ENCODE measurements at regions not wholly inside any gene's neighbourhood (a gene's known extent, or its start where the extent isn't known, plus 50 kb on each side); places are given as distances from the start of the nearest gene placed in this dataset.

- DNase-seq = no peak
- ATAC-seq = no peak
- intact Hi-C loops (cut with DNase I, micrococcal nuclease) = no loop called here
- Histone ChIP-seq H3K9me3 (peaks cover 16% of the 10 kb centered on the region), H3K36me3 (ENCODE audit: low read depth) (no peaks in the 10 kb centered on the region), H3K4me1 (ENCODE audit: low read depth) (no peaks in the 10 kb centered on the region), H3K4me3 (no peak overlapping the region)
- TF ChIP-seq, protein P1, sequence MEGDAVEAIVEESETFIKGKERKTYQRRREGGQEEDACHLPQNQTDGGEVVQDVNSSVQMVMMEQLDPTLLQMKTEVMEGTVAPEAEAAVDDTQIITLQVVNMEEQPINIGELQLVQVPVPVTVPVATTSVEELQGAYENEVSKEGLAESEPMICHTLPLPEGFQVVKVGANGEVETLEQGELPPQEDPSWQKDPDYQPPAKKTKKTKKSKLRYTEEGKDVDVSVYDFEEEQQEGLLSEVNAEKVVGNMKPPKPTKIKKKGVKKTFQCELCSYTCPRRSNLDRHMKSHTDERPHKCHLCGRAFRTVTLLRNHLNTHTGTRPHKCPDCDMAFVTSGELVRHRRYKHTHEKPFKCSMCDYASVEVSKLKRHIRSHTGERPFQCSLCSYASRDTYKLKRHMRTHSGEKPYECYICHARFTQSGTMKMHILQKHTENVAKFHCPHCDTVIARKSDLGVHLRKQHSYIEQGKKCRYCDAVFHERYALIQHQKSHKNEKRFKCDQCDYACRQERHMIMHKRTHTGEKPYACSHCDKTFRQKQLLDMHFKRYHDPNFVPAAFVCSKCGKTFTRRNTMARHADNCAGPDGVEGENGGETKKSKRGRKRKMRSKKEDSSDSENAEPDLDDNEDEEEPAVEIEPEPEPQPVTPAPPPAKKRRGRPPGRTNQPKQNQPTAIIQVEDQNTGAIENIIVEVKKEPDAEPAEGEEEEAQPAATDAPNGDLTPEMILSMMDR (IDR thresholded peaks at IDR 0.05) = no peak
These were observed 966.6 kb upstream of the SEL1L start for GRCh38 chr14:82500222-82500621.

DNA sequence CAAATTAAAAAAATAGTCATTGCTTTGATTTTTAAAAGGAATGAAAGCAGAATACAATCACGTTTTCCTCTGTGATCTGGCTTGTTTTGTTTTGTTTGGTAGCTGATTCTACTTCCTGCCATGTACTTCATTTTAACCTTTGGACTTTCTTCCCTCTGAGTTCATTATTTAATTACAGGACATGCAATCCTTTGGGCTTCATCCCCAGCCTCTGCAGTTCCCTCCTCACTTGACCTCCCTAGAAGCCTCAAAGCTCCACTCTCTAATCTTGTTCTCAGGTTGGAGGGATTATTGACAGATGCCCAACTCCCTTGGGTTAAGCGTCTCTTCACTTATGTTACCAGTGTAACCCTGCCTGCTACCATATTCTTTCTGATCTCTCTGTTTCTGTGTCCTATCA lies 967.9 kb upstream of the SEL1L start:
- Histone ChIP-seq H3K36me3 (ENCODE audit: low read depth) (no peaks in the 10 kb centered on the region), H3K9me3 (peaks cover 25% of the 10 kb centered on the region), H3K4me3 (no peak overlapping the region), H3K4me1 (ENCODE audit: low read depth) (no peaks in the 10 kb centered on the region)
- intact Hi-C loops (cut with DNase I, micrococcal nuclease) = no loop called here
- TF ChIP-seq, protein P1 (IDR thresholded peaks at IDR 0.05) = no peak
- ATAC-seq = no peak
- DNase-seq = no peak

GRCh38 chr14:82502043-82502442 lies 968.4 kb upstream of the SEL1L start:
- H3K4me1 ChIP-seq (ENCODE audit: low read depth) = no peaks in the 10 kb centered on the region
- no peak overlapping the region for H3K4me3 ChIP-seq
- DNase-seq = no peak
- H3K9me3 ChIP-seq = peaks cover 24% of the 10 kb centered on the region
- H3K36me3 ChIP-seq (ENCODE audit: low read depth) = no peaks in the 10 kb centered on the region
- ATAC-seq = no peak
- intact Hi-C loops (cut with DNase I, micrococcal nuclease) = no loop called here
- TF ChIP-seq, protein P1 (IDR thresholded peaks at IDR 0.05) = no peak

DNA sequence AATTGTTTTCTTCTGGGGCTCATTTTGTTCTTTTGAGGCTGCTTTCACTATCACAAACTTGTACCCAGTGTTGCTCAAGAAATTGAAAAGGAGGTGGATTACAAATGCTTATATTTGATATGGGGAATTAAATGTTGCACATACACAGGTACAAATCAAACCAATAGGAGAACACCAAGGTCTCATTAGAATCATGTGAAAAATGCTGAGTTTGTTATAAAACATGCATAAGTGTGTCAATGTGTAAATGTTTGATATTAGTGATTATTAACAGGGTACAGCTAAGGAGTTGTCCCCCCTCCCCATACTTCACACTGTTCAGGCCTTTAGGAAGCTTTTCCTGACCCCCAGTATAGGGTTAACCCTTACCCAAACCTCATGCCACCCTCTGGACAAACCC lies 971.2 kb upstream of the SEL1L start:
- H3K9me3 ChIP-seq = peaks cover 39% of the 10 kb centered on the region
- TF ChIP-seq, protein P1 (IDR thresholded peaks at IDR 0.05) = no peak
- ATAC-seq (no peak), DNase-seq (no peak)
- no peaks in the 10 kb centered on the region for H3K4me1 ChIP-seq (ENCODE audit: low read depth)
- intact Hi-C loops (cut with DNase I, micrococcal nuclease) = no loop called here
- H3K36me3 ChIP-seq (ENCODE audit: low read depth) = no peaks in the 10 kb centered on the region
- H3K4me3 ChIP-seq = no peak overlapping the region

- TF ChIP-seq, protein P1 (IDR thresholded peaks at IDR 0.05) = no peak
- H3K4me1 ChIP-seq (ENCODE audit: low read depth) = no peaks in the 10 kb centered on the region
- no peaks in the 10 kb centered on the region for H3K36me3 ChIP-seq (ENCODE audit: low read depth)
- H3K9me3 ChIP-seq = peaks cover 34% of the 10 kb centered on the region
- ATAC-seq (no peak), DNase-seq (no peak)
- H3K4me3 ChIP-seq = no peak overlapping the region
- intact Hi-C loops (cut with DNase I, micrococcal nuclease) = no loop called here
These were observed 976.4 kb upstream of the SEL1L start for GRCh38 chr14:82510007-82510406.

- Histone ChIP-seq H3K9me3 (peaks cover 24% of the 10 kb centered on the region), H3K4me1 (ENCODE audit: low read depth) (no peaks in the 10 kb centered on the region), H3K4me3 (no peak overlapping the region), H3K36me3 (ENCODE audit: low read depth) (no peaks in the 10 kb centered on the region)
- no peak for ATAC-seq
- no peak for DNase-seq
- TF ChIP-seq, protein P1 (IDR thresholded peaks at IDR 0.05) = no peak
- intact Hi-C loops (cut with DNase I, micrococcal nuclease) = no loop called here
These were observed 977.7 kb upstream of the SEL1L start for GRCh38 chr14:82511399-82511798.

All from mucosa of descending colon (tissue), 3 donors.